Left ventricle myocardium inferior (tissue), 1 donor: ENCODE measurements at regions not wholly inside any gene's neighbourhood (a gene's known extent, or its start where the extent isn't known, plus 50 kb on each side); places are given as distances from the start of the nearest gene placed in this dataset.

ENCODE experiments used
- DNase-seq: peaks from one replicate; pipeline ENCODE4 v3.0.0-alpha.2; 2020
- H3K27ac ChIP-seq: fragments of 200-600 bp; replicated peaks from 2 replicates; pipeline ENCODE4 v1.8.0; 2021
- H3K27me3 ChIP-seq: fragments of 200-600 bp; 2 replicates; pipeline ENCODE4 v1.8.0; 2021; ENCODE audit warnings: low read depth
- H3K36me3 ChIP-seq: fragments of 200-600 bp; 2 replicates; pipeline ENCODE4 v1.8.0; 2021
- H3K4me1 ChIP-seq: fragments of 200-600 bp; 2 replicates; pipeline ENCODE4 v1.8.0; 2021
- H3K4me3 ChIP-seq: fragments of 200-600 bp; 2 replicates; pipeline ENCODE4 v1.8.0; 2021; ENCODE audit warnings: mild to moderate bottlenecking, moderate library complexity
- H3K9me3 ChIP-seq: fragments of 200-600 bp; replicated peaks from 2 replicates; pipeline ENCODE4 v1.8.0; 2021
- CTCF ChIP-seq: fragments of 200-600 bp; IDR thresholded peaks from 2 replicates; pipeline ENCODE4 v1.8.0; 2021; ENCODE audit warnings: antibody characterized with exemption, mild to moderate bottlenecking, borderline replicate concordance
- intact Hi-C: fragments of 100-400 bp; cut with micrococcal nuclease; formaldehyde crosslinking; loops from one replicate; pipeline ENCODE4 v1.11.0; 2022
- donor health status: DM: no; HTN: yes; CAD: no; lungs with severe emphysema.

GRCh38 chr21:18759267-18759666, 355.7 kb upstream of the TMPRSS15 start:
- no peaks in the 10 kb centered on the region for H3K9me3 ChIP-seq
- no peaks in the 10 kb centered on the region for H3K27me3 ChIP-seq
- no peaks in the 10 kb centered on the region for H3K36me3 ChIP-seq
- no peak for TF ChIP-seq CTCF
- H3K4me3 ChIP-seq: no peak overlapping the region
- H3K27ac ChIP-seq: no peak overlapping the region
- intact Hi-C loops: no loop called here
- H3K4me1 ChIP-seq: no peaks in the 10 kb centered on the region
- DNase-seq: no peak

GRCh38 chr21:18759751-18760161, 356.2 kb upstream of the TMPRSS15 start:
- Histone ChIP-seq H3K4me3 (no peak overlapping the region), H3K36me3 (no peaks in the 10 kb centered on the region), H3K27ac (no peak overlapping the region), H3K4me1 (no peaks in the 10 kb centered on the region), H3K9me3 (no peaks in the 10 kb centered on the region), H3K27me3 (no peaks in the 10 kb centered on the region)
- TF ChIP-seq CTCF: no peak
- no peak for DNase-seq
- intact Hi-C loops: no loop called here

GRCh38 chr21:18760247-18760646, 356.7 kb upstream of the TMPRSS15 start:
- intact Hi-C loops: no loop called here
- H3K4me3 ChIP-seq: no peak overlapping the region
- TF ChIP-seq CTCF: no peak
- no peaks in the 10 kb centered on the region for H3K27me3 ChIP-seq
- H3K9me3 ChIP-seq: no peaks in the 10 kb centered on the region
- H3K4me1 ChIP-seq: no peaks in the 10 kb centered on the region
- H3K27ac ChIP-seq: no peak overlapping the region
- no peaks in the 10 kb centered on the region for H3K36me3 ChIP-seq
- no peak for DNase-seq

GRCh38 chr21:18764720-18765119, 361.1 kb upstream of the TMPRSS15 start:
- intact Hi-C loops: no loop called here
- no peak for TF ChIP-seq CTCF
- DNase-seq: no peak
- Histone ChIP-seq H3K4me1 (no peaks in the 10 kb centered on the region), H3K27me3 (no peaks in the 10 kb centered on the region), H3K27ac (no peak overlapping the region), H3K4me3 (no peak overlapping the region), H3K9me3 (no peaks in the 10 kb centered on the region), H3K36me3 (no peaks in the 10 kb centered on the region)

GRCh38 chr21:18769599-18769998, 366.0 kb upstream of the TMPRSS15 start:
- no peak for TF ChIP-seq CTCF
- intact Hi-C loops: no loop called here
- Histone ChIP-seq H3K4me1 (no peaks in the 10 kb centered on the region), H3K4me3 (no peak overlapping the region), H3K9me3 (no peaks in the 10 kb centered on the region), H3K36me3 (no peaks in the 10 kb centered on the region), H3K27ac (no peak overlapping the region), H3K27me3 (no peaks in the 10 kb centered on the region)
- no peak for DNase-seq
